AG09319 (cell line): ENCODE measurements at regions not wholly inside any gene's neighbourhood (a gene's known extent, or its start where the extent isn't known, plus 50 kb on each side); places are given as distances from the start of the nearest gene placed in this dataset.

Experiments used
- DNase-seq: peaks from one replicate; pipeline ENCODE4 v3.0.0-alpha.2; 2010; ENCODE audit warnings: low read depth; ENCODE audit errors: extremely low read depth
- TF ChIP-seq, protein P1 (sequence below): IDR thresholded peaks from 2 replicates; pipeline ENCODE4 v1.5.1; 2011; ENCODE audit warnings: low read depth, mild to moderate bottlenecking, inconsistent platforms, low read length, moderate library complexity

DNA sequence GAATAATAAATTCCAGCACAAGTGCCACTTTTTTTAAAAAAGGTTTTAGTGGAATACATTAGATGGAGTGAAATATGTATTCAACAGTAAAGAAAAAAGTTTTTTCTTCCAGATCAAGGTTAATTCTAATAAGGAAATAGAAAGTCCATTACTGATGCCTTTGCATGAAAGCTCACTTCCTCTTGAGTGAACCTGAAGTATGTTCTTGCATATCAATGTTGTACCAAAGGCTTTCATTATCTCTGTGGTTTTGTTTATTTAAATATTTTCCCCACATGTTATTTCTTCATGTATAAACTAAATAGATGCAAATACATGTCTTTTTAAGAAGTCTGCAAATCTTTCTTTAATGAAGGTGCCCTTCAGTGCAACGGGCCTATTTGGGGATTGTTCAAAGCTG is 307.9 kb downstream of the C4orf33 start:
- TF ChIP-seq, protein P1, sequence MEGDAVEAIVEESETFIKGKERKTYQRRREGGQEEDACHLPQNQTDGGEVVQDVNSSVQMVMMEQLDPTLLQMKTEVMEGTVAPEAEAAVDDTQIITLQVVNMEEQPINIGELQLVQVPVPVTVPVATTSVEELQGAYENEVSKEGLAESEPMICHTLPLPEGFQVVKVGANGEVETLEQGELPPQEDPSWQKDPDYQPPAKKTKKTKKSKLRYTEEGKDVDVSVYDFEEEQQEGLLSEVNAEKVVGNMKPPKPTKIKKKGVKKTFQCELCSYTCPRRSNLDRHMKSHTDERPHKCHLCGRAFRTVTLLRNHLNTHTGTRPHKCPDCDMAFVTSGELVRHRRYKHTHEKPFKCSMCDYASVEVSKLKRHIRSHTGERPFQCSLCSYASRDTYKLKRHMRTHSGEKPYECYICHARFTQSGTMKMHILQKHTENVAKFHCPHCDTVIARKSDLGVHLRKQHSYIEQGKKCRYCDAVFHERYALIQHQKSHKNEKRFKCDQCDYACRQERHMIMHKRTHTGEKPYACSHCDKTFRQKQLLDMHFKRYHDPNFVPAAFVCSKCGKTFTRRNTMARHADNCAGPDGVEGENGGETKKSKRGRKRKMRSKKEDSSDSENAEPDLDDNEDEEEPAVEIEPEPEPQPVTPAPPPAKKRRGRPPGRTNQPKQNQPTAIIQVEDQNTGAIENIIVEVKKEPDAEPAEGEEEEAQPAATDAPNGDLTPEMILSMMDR, result no peak
- no peak for DNase-seq

DNA sequence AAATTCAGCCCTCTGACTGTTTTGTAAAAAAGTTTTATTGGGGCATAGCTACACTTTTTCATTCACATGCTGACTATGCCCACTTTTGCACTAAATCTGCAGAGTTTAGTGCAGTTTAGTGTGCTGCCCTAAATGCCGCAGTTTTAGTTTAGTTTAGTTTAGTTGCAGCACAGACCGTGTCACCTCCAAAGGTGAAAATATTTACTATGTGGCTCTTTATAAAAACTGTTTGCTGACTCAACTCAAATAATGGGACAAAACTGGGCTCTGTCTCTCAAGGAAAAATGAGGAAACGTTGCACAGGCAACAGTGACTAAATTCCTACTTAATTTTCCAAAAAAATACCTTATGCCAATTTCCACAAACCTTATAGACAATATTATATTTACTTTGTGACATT is 314.2 kb downstream of the C4orf33 start:
- TF ChIP-seq, protein P1, result no peak
- DNase-seq, result no peak

DNA sequence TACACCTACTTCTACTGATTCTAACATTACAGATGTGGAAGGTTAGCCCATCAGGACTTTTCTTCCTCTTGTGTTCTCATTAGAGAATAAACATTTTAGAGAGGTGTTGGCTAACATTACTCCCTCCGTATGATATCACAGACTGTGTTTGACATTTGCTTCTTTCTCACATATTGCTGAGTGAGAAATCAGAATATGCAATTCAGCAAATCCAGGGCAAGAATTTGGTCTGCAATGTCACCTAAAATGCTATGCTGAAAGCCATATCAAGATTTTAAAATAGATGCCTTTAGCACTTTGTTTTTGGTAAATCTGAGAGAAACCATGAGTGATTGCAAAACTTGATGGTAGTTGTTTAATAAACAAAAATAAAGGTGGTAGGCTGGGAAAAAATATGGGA is 319.1 kb downstream of the C4orf33 start:
- TF ChIP-seq, protein P1, result no peak
- DNase-seq, result no peak

DNA sequence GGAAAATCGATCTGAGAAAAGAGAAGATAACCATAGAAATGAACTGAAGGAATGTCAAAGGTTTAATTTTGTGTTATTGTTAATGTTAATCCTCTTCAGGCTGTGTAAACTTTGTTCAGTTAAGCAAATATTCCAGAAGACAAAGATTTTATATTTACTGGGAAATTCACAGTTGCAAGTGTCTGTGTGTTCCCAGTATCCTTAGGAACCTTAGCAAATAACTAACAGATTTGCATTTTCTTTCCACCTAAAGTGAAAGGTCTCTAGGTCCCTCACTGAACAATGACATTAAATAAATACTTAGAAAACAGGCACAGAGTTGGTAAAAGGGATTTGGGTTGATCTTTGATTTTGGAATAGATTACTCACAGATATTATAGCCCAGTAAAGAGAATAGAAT is 324.7 kb downstream of the C4orf33 start:
- DNase-seq, result no peak
- TF ChIP-seq, protein P1, result no peak

DNA sequence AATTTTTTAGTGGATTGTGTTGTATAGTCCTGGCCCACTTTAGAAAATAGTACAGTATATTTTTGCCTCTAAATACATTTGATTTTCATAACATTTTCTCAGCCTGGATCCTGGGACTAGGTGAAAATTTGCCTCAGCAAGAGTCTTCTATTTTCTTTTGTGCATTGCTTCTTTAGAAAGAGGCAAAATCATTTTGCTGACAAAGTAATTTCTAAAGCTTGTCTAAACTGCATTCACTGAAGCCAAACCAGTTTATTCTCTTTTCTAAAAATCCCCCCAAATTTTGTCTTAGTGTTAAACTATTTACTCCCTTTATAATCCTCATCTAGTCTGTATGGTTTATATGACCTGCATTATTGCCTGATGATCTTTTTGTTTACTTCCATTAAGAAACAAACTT is 326.3 kb downstream of the C4orf33 start:
- DNase-seq, result no peak
- TF ChIP-seq, protein P1, result no peak

DNA sequence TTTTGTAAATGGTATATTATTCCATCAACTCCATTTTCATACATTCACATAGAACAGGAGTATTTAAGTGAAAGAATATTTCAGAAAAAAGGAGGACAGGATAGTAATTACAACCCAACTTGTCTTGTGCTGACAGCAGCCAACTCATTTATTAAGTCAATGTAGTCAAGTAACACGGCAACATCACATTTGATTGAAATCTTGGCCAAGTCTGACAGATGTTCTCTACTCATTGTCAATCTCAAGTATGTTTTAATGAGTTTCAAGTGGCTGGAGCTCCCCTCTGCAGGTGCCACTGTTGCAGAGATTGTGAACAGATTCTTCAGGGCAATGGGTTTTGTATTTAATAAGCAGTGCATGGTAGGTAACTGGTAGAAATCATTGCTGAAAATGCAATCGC is 332.5 kb downstream of the C4orf33 start:
- TF ChIP-seq, protein P1, result no peak

DNA sequence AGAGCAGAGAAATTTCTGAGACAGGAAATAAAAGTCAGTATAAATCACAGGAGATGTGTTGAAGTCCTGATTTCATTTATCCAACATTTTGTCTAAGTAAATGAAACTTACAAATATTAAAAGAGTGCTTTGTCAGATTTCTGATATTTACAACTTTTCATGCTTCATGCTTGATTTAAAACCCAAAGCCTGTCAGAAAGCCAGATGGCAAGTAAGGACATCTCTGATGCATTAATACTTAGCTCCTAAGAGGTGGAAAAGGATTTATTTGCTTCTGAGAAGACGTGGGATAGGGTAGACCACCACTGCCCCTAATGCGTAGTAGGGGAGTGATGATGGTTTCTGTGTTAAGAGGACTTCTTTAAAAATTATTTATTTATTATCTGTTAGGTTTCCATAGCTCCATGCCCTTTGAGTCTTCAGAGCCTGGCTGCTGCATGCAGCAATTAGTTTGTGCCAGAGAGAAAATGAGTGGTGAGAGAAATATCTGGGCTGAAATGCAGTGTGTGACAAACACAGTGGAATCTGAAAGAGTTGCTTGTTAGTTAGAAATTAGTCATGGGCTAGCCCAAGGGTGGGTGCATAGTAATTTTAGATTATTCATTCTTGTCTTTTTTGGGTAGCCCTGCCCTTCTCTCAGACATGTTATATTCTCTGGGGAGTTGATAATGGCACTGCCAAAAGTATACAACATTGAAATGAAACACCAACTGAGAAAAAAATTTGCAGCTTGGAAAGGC is 333.8 kb downstream of the C4orf33 start:
- TF ChIP-seq, protein P1, result no peak
- no peak for DNase-seq

More for the DNA sequence above, 332.5 kb downstream of the C4orf33 start:
- DNase-seq, result no peak
